NCI-H69 (cell line): ENCODE measurements at regions not wholly inside any gene's neighbourhood (a gene's known extent, or its start where the extent isn't known, plus 50 kb on each side); places are given as distances from the start of the nearest gene placed in this dataset.
"Not testable (repeated sequence)": the region's sequence is repeated elsewhere in the genome, so short reads cannot be mapped to it uniquely, and the experiment has no call there.

Experiments used
- DNase-seq: peaks from one replicate; lab custom pipeline; 2025; lab: John Stamatoyannopoulos, UW

- DNase-seq: not testable (repeated sequence)
Measured at GRCh38 chr16:21535201-21535600, 64.2 kb upstream of the METTL9 start.

- DNase-seq: not testable (repeated sequence)
Measured at GRCh38 chr16:21536740-21537139, 62.6 kb upstream of the METTL9 start.

- not testable (repeated sequence) for DNase-seq
Measured at GRCh38 chr16:21537598-21537997, 61.8 kb upstream of the METTL9 start.

- not testable (repeated sequence) for DNase-seq
Measured at GRCh38 chr16:21539107-21539618, 60.2 kb upstream of the METTL9 start.

GRCh38 chr16:21540770-21541433 is 58.5 kb upstream of the METTL9 start:
- peak; percentile 22 for DNase-seq

- DNase-seq: not testable (repeated sequence)
Measured at GRCh38 chr16:21541611-21542051, 57.7 kb upstream of the METTL9 start.

GRCh38 chr16:21542075-21542474 is 57.3 kb upstream of the METTL9 start:
- not testable (repeated sequence) for DNase-seq

- not testable (repeated sequence) for DNase-seq
Measured at GRCh38 chr16:21542491-21543124, 56.8 kb upstream of the METTL9 start.

- DNase-seq: not testable (repeated sequence)
Measured at GRCh38 chr16:21543151-21543836, 56.1 kb upstream of the METTL9 start.

GRCh38 chr16:21545664-21546326 is 53.6 kb upstream of the METTL9 start:
- DNase-seq: not testable (repeated sequence)

GRCh38 chr16:21549396-21549795 is 50.0 kb upstream of the METTL9 start:
- not testable (repeated sequence) for DNase-seq
